ENCODE measurements at regions not wholly inside any gene's neighbourhood (a gene's known extent, or its start where the extent isn't known, plus 50 kb on each side); places are given as distances from the start of the nearest gene placed in this dataset.

DNA sequence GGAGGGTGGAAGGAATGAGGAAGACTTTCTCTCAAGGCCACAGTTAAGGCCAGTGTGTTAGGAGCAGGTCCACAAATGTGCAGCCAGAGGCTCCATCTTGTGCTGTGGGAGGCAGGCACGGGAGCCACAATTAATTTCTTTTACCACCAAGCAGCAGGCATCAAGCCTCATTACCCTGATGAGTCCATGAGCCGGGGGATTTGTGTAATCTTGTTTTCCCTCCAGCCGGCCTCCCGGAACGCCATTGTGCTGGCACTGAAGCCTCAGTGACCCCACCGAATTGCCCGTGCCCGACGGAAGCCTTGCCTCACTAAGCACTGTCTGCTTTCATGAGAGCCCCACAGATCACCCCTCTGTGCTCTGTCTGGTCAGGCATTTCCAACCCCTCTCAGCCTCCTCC lies 154.7 kb upstream of the STX18 start:
- DNase-seq (ENCODE audit: low read depth): no peak
- TF ChIP-seq, protein P1, sequence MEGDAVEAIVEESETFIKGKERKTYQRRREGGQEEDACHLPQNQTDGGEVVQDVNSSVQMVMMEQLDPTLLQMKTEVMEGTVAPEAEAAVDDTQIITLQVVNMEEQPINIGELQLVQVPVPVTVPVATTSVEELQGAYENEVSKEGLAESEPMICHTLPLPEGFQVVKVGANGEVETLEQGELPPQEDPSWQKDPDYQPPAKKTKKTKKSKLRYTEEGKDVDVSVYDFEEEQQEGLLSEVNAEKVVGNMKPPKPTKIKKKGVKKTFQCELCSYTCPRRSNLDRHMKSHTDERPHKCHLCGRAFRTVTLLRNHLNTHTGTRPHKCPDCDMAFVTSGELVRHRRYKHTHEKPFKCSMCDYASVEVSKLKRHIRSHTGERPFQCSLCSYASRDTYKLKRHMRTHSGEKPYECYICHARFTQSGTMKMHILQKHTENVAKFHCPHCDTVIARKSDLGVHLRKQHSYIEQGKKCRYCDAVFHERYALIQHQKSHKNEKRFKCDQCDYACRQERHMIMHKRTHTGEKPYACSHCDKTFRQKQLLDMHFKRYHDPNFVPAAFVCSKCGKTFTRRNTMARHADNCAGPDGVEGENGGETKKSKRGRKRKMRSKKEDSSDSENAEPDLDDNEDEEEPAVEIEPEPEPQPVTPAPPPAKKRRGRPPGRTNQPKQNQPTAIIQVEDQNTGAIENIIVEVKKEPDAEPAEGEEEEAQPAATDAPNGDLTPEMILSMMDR (conservative IDR thresholded peaks at IDR 0.05; ENCODE audit: control insufficient read depth, insufficient read depth, low read depth, low read length): no peak
- no peak overlapping the region for H3K4me3 ChIP-seq (ENCODE audit: control insufficient read depth, low read depth, low read length)

DNA sequence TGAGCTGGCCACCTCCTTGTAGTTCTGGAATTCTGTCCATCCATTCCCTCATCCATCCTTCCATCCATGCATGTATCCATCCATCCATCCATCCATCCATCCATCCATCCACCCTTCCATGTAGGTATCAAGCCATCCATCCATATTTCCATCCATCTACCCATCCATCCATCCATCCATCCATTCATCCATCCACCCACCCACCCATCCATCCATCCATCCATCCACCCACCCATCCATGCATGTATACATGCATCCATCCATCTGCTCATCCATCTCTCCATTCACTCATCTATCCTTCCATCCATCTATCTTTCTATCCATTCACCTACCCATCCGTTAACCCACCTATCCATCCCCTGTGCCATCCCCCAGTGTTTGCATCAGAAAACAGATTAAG lies 153.6 kb upstream of the STX18 start:
- no peak for DNase-seq (ENCODE audit: low read depth)
- no peak overlapping the region for H3K4me3 ChIP-seq (ENCODE audit: control insufficient read depth, low read depth, low read length)
- TF ChIP-seq, protein P1 (conservative IDR thresholded peaks at IDR 0.05; ENCODE audit: control insufficient read depth, insufficient read depth, low read depth, low read length): no peak

DNA sequence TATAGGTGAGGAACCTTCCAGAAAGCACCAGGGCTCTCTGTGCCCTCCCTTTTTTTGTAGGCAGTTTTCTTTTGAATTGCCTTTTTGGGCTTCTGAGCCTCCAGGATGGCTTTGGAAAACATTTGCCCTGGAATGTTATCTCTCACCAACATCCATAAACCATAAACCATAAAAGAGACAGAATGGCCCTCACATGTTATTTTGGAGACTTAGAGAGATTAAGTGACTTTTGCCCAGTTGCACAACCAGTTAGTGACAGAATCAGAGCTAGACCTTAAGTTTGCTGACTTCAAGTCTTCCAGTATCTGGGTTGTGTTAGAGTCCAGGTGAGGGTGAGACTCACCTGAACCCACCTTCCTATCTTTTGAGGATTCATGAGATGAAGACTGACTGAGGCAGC lies 153.0 kb upstream of the STX18 start:
- no peak overlapping the region for H3K4me3 ChIP-seq (ENCODE audit: control insufficient read depth, low read depth, low read length)

DNA sequence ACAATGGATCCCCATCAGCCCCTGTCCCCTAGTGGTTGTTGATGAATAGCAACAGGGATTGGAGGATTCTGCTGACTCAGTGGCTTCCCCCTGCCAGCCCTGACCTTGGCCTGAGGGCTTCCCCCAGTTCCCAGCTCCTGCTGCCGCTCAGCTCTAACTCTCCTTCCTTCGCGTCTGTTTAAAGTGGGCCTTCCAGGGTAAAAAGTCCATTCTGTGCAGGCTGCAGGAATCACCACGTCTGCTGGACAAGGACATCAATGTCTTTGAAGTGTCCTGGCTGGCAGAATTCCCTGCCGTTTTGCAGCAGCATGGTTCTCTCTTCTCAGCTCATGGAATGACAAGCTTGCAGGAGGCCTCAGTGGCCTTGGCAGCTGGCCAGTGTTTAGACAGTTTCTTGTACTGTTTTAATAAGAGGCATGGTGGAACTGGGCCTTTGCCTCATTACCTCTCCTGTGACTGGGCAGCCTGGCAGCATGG lies 152.5 kb upstream of the STX18 start:
- TF ChIP-seq, protein P1 (conservative IDR thresholded peaks at IDR 0.05; ENCODE audit: control insufficient read depth, insufficient read depth, low read depth, low read length): peak; percentile 28
- peak; percentile 25 for DNase-seq (ENCODE audit: low read depth)
- H3K4me3 ChIP-seq (ENCODE audit: control insufficient read depth, low read depth, low read length): no peak overlapping the region

More for the DNA sequence above, 153.0 kb upstream of the STX18 start:
- no peak for DNase-seq (ENCODE audit: low read depth)
- TF ChIP-seq, protein P1 (conservative IDR thresholded peaks at IDR 0.05; ENCODE audit: control insufficient read depth, insufficient read depth, low read depth, low read length): no peak

DNA sequence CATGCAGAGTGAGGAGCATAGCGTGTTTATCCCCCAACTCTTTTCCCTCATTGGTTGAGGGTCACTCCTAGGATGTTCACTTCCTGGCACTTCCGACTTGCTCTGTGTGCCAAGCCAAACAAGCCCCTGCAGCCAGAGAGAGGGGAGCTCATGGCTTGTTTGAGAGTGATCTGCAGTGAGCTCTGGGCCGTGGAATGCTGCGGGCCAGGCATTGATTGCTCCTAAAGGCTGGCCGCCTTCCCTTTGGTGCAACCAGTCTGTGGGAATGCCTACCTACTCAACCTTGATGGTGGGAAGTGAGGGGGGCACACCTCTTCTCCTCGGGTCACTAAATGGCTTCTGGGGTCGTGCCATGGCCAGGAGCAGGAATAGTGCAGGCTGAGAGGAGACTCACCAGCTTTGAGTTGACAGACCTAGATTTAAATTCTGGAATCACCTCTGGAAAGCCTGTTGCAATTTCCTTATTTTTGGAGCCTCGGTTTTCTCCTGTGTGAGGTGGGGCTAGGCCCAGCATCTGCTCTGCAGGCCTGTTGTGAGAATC lies 152.0 kb upstream of the STX18 start:
- no peak overlapping the region for H3K4me3 ChIP-seq (ENCODE audit: control insufficient read depth, low read depth, low read length)
- no peak for DNase-seq (ENCODE audit: low read depth)
- TF ChIP-seq, protein P1 (conservative IDR thresholded peaks at IDR 0.05; ENCODE audit: control insufficient read depth, insufficient read depth, low read depth, low read length): no peak

DNA sequence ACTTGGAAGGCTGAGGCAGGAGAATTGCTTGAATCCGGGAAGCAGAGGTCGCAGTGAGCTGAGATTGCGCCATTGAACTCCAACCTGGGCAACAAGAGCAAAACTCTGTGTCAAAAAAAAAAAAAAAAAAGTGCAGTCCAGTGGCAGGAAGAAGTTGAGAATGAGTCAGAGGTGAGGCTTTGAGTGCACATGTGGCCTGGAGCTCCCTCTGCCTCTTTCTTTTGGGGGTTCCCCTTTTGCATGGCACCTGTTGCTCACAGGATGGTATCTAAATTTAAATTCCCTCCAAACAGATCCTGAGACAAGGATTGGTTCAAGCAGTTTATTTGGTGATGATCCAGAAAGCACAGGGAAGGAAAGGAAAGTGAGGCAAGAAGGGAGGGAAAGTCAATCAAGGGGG lies 151.4 kb upstream of the STX18 start:
- H3K4me3 ChIP-seq (ENCODE audit: control insufficient read depth, low read depth, low read length): no peak overlapping the region
- peak; percentile 54 for DNase-seq (ENCODE audit: low read depth)
- TF ChIP-seq, protein P1 (conservative IDR thresholded peaks at IDR 0.05; ENCODE audit: control insufficient read depth, insufficient read depth, low read depth, low read length): no peak

DNA sequence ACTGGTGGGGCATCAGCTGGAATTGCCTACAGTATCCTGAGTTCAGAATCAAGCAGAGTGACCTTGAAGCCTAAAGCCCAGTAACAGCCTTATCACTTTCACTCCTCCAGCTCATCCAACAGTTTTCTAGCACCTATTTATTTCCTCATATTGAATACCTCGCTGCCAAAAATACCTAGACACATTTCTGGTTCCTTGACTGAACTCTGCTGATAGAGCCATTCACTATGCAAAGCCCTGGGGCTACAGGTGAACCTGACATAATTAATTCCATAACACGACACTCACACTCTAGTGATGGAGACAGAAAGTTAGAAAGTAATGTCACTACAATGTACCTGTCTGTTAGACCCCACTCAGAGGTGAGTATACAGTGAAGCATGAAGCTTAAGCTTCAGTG lies 149.0 kb upstream of the STX18 start:
- no peak for DNase-seq (ENCODE audit: low read depth)
- TF ChIP-seq, protein P1 (conservative IDR thresholded peaks at IDR 0.05; ENCODE audit: control insufficient read depth, insufficient read depth, low read depth, low read length): no peak
- no peak overlapping the region for H3K4me3 ChIP-seq (ENCODE audit: control insufficient read depth, low read depth, low read length)

Data from fibroblast of mammary gland (primary cell).